Muscle layer of colon (tissue), 2 donors: ENCODE measurements at regions not wholly inside any gene's neighbourhood (a gene's known extent, or its start where the extent isn't known, plus 50 kb on each side); places are given as distances from the start of the nearest gene placed in this dataset.

Source experiments
- H3K27ac ChIP-seq: one replicate; pipeline ENCODE4 v1.7.0; 2013; ENCODE audit warnings: low read depth, mild to moderate bottlenecking, low read length, moderate library complexity
- H3K27me3 ChIP-seq, 2 donors: one replicate each; pipeline ENCODE4 v1.7.0; 2013; ENCODE audit warnings: low read length in 2 of 2, mild to moderate bottlenecking in 2 of 2; ENCODE audit not compliant: insufficient read depth in 2 of 2, control insufficient read depth in 1 of 2
- H3K36me3 ChIP-seq: one replicate; pipeline ENCODE4 v1.7.0; 2013; ENCODE audit warnings: mild to moderate bottlenecking, low read length; ENCODE audit not compliant: insufficient read depth
- H3K4me1 ChIP-seq: one replicate; pipeline ENCODE4 v1.7.0; 2013; ENCODE audit warnings: mild to moderate bottlenecking, low read length; ENCODE audit not compliant: insufficient read depth
- H3K4me3 ChIP-seq, 2 donors: one replicate each; pipeline ENCODE4 v1.7.0; 2013; ENCODE audit warnings: low read length in 2 of 2, low read depth in 1 of 2, mild to moderate bottlenecking in 1 of 2, moderate library complexity in 1 of 2
- H3K9ac ChIP-seq: one replicate; pipeline ENCODE4 v1.7.0; 2013; ENCODE audit warnings: low read length
- H3K9me3 ChIP-seq: one replicate; pipeline ENCODE4 v1.7.0; 2013; ENCODE audit warnings: mild to moderate bottlenecking, low read length
- donor health status: abdominal sarcoma.
- donor health status: Adenocarcinoma of cecum.

DNA sequence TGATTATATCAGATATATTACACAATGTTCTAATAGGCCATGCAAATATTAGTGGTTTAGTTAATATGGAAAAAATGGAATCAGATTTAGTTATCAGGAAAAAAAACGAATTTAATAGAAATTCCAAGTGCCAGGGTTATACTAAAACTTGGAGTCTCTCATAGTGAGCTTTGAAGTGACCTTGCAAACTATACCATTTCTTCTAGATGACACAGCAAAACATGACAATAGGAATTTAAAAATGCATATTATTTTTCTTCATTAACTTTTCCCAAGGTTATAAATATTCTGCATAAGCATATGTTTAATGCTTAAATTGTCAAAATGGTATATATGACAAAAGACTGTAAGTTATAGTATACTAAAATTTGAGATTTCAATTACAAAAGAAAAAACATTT, 250.1 kb upstream of the DCN start:
- H3K9me3 ChIP-seq, result no peaks in the 10 kb centered on the region
- peaks cover 5% of the 10 kb centered on the region for H3K4me1 ChIP-seq
- H3K27ac ChIP-seq, result no peak overlapping the region
- H3K9ac ChIP-seq, result no peak overlapping the region
- no peaks in the 10 kb centered on the region for H3K27me3 ChIP-seq
- no peaks in the 10 kb centered on the region for H3K36me3 ChIP-seq
- no peak overlapping the region for H3K4me3 ChIP-seq

- no peak overlapping the region for H3K27ac ChIP-seq
- H3K4me1 ChIP-seq, result peaks cover 5% of the 10 kb centered on the region
- no peaks in the 10 kb centered on the region for H3K36me3 ChIP-seq
- H3K9me3 ChIP-seq, result no peaks in the 10 kb centered on the region
- H3K27me3 ChIP-seq, result no peaks in the 10 kb centered on the region
- no peak overlapping the region for H3K4me3 ChIP-seq
- H3K9ac ChIP-seq, result no peak overlapping the region
Observed at GRCh38 chr12:91432089-91432488, 249.5 kb upstream of the DCN start.

DNA sequence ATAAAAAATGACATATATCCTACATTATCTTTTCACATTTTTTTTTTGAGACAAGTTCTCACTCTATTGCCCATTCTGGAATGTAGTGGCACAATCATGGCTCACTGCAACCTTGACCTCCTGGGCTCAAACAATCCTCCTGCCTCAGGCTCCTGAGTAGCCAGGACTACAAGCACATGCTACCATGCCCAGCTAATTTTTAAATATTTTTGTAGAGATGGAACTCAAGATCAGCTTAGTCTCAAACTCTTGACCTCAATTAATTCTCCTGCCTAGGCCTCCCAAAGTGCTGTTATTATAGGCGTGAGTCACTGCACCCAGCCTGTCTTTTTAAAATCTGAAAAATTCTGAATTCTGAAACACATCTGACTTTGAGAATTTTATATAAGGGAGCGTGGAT, 241.9 kb upstream of the DCN start:
- no peak overlapping the region for H3K4me3 ChIP-seq
- H3K27ac ChIP-seq, result no peak overlapping the region
- no peaks in the 10 kb centered on the region for H3K36me3 ChIP-seq
- H3K4me1 ChIP-seq, result no peaks in the 10 kb centered on the region
- no peaks in the 10 kb centered on the region for H3K9me3 ChIP-seq
- no peaks in the 10 kb centered on the region for H3K27me3 ChIP-seq
- no peak overlapping the region for H3K9ac ChIP-seq

- H3K4me3 ChIP-seq, result no peak overlapping the region
Observed at GRCh38 chr12:91423693-91424050, 241.1 kb upstream of the DCN start.

GRCh38 chr12:91422811-91423692, 240.4 kb upstream of the DCN start:
- Histone ChIP-seq H3K9ac (no peak overlapping the region), H3K9me3 (no peaks in the 10 kb centered on the region), H3K27ac (no peak overlapping the region), H3K27me3 (no peaks in the 10 kb centered on the region), H3K4me1 (no peaks in the 10 kb centered on the region), H3K36me3 (no peaks in the 10 kb centered on the region), H3K4me3 (no peak overlapping the region)

More at GRCh38 chr12:91423693-91424050, 241.1 kb upstream of the DCN start:
- no peaks in the 10 kb centered on the region for H3K4me1 ChIP-seq
- H3K36me3 ChIP-seq, result no peaks in the 10 kb centered on the region
- H3K27ac ChIP-seq, result no peak overlapping the region
- H3K9ac ChIP-seq, result no peak overlapping the region
- no peaks in the 10 kb centered on the region for H3K9me3 ChIP-seq
- no peaks in the 10 kb centered on the region for H3K27me3 ChIP-seq

DNA sequence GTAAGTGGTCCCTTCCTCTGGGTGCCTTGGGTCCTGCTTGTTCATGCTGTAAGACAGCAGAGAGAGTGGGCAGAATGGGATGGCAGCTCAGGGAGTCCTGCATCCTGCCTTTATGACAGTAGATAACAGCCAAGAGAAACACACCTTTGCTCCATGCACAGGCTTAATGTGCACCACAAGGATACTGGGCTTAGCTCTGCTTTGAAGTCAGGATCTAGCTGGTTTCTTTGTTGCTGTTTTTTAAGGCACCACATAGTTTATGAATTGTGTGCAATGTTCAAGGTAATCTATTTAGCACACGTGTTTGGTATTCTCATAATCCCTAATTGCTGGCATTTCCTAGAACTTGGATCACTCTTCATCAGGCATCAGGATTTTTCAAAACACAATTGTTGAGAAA, 239.5 kb upstream of the DCN start:
- Histone ChIP-seq H3K9ac (no peak overlapping the region), H3K4me3 (no peak overlapping the region), H3K36me3 (no peaks in the 10 kb centered on the region), H3K27ac (no peak overlapping the region), H3K9me3 (no peaks in the 10 kb centered on the region), H3K4me1 (no peaks in the 10 kb centered on the region), H3K27me3 (no peaks in the 10 kb centered on the region)

DNA sequence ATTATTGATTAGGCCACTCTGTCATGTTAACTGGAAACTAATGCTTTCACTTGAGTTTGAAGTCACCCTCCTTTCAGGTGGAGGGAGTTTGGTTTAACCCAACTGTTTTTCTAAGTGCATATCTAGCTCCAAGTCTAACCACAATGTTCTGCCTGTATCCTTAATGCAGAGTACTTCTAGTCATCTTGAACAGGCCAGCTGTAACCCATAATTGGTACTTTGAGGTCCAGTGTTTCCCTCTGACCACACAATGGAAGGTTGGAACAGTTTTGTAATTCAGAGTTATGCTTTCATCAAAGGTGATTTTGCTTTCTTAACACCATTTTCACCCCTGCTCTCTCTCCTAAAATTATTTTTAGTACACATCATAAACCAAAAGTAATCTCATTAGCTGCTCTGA, 237.2 kb upstream of the DCN start:
- Histone ChIP-seq H3K4me3 (no peak overlapping the region), H3K9ac (no peak overlapping the region), H3K4me1 (no peaks in the 10 kb centered on the region), H3K9me3 (no peaks in the 10 kb centered on the region), H3K27ac (no peak overlapping the region), H3K27me3 (no peaks in the 10 kb centered on the region), H3K36me3 (no peaks in the 10 kb centered on the region)

GRCh38 chr12:91418221-91419090, 235.8 kb upstream of the DCN start:
- H3K36me3 ChIP-seq, result no peaks in the 10 kb centered on the region
- H3K27me3 ChIP-seq, result no peaks in the 10 kb centered on the region
- no peak overlapping the region for H3K9ac ChIP-seq
- no peaks in the 10 kb centered on the region for H3K4me1 ChIP-seq
- no peak overlapping the region for H3K4me3 ChIP-seq
- no peaks in the 10 kb centered on the region for H3K9me3 ChIP-seq
- H3K27ac ChIP-seq, result no peak overlapping the region

DNA sequence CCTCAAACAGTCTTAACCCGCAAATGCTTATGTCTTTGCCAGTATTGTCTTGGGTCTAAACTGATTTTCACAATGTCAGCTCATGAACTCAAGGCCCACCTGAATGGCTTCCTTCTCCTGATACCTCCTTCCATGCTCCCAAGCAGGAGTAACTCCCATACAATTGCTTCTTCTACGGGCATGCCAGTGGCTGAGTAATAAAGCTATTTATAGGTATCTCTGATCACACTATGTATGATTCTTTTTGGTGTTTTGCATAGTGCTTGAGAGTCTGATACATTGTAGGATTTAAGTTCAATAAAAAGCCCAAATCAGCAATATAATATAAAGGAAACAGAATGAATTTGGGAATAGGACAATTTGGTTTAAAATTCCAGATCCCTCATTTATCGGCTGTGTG, 235.0 kb upstream of the DCN start:
- no peaks in the 10 kb centered on the region for H3K27me3 ChIP-seq
- no peak overlapping the region for H3K27ac ChIP-seq
- H3K36me3 ChIP-seq, result no peaks in the 10 kb centered on the region
- H3K9ac ChIP-seq, result no peak overlapping the region
- no peak overlapping the region for H3K4me3 ChIP-seq
- no peaks in the 10 kb centered on the region for H3K4me1 ChIP-seq
- H3K9me3 ChIP-seq, result no peaks in the 10 kb centered on the region

DNA sequence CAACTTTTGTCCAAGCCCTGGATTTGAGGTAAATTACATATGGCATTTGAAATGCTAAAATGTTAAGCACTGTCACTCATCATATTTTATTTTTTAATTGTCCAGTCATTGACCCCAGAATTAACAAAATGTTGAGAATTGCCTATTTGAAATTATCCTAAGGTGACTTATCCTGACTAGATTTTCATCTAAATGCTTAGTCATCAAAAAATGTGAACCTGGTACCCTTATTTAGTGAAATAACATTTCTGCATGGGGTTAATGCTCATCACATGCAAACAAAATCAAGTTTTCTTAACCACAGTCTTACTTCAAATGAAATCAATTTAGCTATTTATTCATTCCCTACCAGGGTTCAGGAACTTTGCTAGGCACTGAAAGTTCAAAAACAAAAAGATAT, 232.0 kb upstream of the DCN start:
- H3K4me3 ChIP-seq, result no peak overlapping the region
- no peak overlapping the region for H3K9ac ChIP-seq

DNA sequence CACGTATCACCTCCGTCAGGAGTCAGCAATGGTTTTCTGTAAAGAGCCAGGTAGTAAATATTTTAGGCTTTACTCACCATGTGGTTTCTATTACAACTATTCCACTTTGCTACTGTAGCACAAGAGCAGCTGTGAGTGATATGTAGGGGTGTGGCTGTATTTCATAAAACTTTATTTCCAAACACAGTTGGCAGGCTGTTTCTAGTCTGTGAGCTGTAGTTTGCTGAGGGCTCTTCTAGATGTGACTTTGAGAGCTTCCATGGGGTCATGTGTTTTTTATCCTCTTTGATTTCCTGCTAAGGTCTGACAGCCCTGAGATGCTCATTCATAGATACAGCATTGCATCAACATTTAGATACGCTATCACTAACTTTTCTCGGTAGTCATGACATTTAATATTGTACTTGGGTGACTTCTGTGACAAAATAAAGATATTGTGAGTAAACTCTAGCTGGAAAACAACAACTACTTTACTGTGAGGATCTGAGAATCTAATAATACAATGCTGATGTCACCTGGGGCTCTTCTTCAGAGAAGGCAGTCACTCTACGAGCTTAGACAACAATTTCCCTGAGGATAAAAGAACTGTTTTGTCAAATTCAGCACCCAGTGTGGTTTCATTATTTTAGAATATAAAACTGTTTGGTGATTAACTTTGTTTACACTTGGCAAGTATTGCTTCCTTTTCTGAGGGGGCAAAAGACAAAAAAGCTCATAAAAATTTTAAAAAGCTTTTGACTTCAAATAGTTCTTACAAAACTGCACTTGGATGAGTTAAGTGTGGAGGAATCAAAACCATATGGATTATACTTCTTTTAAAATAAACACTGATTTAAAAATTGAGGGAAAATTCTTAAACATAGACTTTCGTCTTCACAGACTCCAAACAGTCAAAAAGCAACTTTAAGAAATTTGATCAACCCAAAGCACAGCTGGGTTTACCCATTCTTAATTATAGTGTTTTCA, 231.2 kb upstream of the DCN start:
- Histone ChIP-seq H3K9ac (no peak overlapping the region), H3K27me3 (no peaks in the 10 kb centered on the region), H3K9me3 (no peaks in the 10 kb centered on the region), H3K27ac (no peak overlapping the region), H3K4me3 (no peak overlapping the region), H3K36me3 (no peaks in the 10 kb centered on the region), H3K4me1 (no peaks in the 10 kb centered on the region)

More for the DNA sequence above, 232.0 kb upstream of the DCN start:
- Histone ChIP-seq H3K27me3 (no peaks in the 10 kb centered on the region), H3K27ac (no peak overlapping the region), H3K9me3 (no peaks in the 10 kb centered on the region), H3K4me1 (no peaks in the 10 kb centered on the region), H3K36me3 (no peaks in the 10 kb centered on the region)
